ENCODE measurements at regions not wholly inside any gene's neighbourhood (a gene's known extent, or its start where the extent isn't known, plus 50 kb on each side); places are given as distances from the start of the nearest gene placed in this dataset.
"Not testable (repeated sequence)": the region's sequence is repeated elsewhere in the genome, so short reads cannot be mapped to it uniquely, and the experiment has no call there.

- DNase-seq (ENCODE audit: low read depth), result no peak
Measured at GRCh38 chrX:144494074-144494473, 610.2 kb downstream of the UBE2NL start.

- DNase-seq (ENCODE audit: low read depth), result no peak
Measured at GRCh38 chrX:144531877-144532276, 648.0 kb downstream of the UBE2NL start.

GRCh38 chrX:144566592-144566991 lies 680.7 kb upstream of the SPANXN1 start:
- DNase-seq (ENCODE audit: low read depth), result no peak

GRCh38 chrX:144586756-144587155 lies 660.5 kb upstream of the SPANXN1 start:
- DNase-seq (ENCODE audit: low read depth), result peak; percentile 0

- no peak for DNase-seq (ENCODE audit: low read depth)
Measured at GRCh38 chrX:144592036-144592435, 655.3 kb upstream of the SPANXN1 start.

GRCh38 chrX:144601010-144601409 lies 646.3 kb upstream of the SPANXN1 start:
- DNase-seq (ENCODE audit: low read depth), result no peak

- DNase-seq (ENCODE audit: low read depth), result no peak
Measured at GRCh38 chrX:144612076-144612475, 635.2 kb upstream of the SPANXN1 start.

- no peak for DNase-seq (ENCODE audit: low read depth)
Measured at GRCh38 chrX:144616317-144616716, 631.0 kb upstream of the SPANXN1 start.

- no peak for DNase-seq (ENCODE audit: low read depth)
Measured at GRCh38 chrX:144627947-144628346, 619.4 kb upstream of the SPANXN1 start.

- not testable (repeated sequence) for DNase-seq (ENCODE audit: low read depth)
Measured at GRCh38 chrX:144634451-144634850, 612.9 kb upstream of the SPANXN1 start.

GRCh38 chrX:144637731-144638130 lies 609.6 kb upstream of the SPANXN1 start:
- DNase-seq (ENCODE audit: low read depth), result no peak

- DNase-seq (ENCODE audit: low read depth), result no peak
Measured at GRCh38 chrX:144648788-144649187, 598.5 kb upstream of the SPANXN1 start.

GRCh38 chrX:144681501-144681900 lies 565.8 kb upstream of the SPANXN1 start:
- DNase-seq (ENCODE audit: low read depth), result peak; percentile 2

- DNase-seq (ENCODE audit: low read depth), result no peak
Measured at GRCh38 chrX:144683247-144683646, 564.1 kb upstream of the SPANXN1 start.

- no peak for DNase-seq (ENCODE audit: low read depth)
Measured at GRCh38 chrX:144709841-144710240, 537.5 kb upstream of the SPANXN1 start.

GRCh38 chrX:144715337-144715736 lies 532.0 kb upstream of the SPANXN1 start:
- peak; percentile 0 for DNase-seq (ENCODE audit: low read depth)

GRCh38 chrX:144716187-144716586 lies 531.1 kb upstream of the SPANXN1 start:
- DNase-seq (ENCODE audit: low read depth), result no peak

- DNase-seq (ENCODE audit: low read depth), result no peak
Measured at GRCh38 chrX:144717682-144718081, 529.6 kb upstream of the SPANXN1 start.

GRCh38 chrX:144722307-144722706 lies 525.0 kb upstream of the SPANXN1 start:
- DNase-seq (ENCODE audit: low read depth), result no peak

- DNase-seq (ENCODE audit: low read depth), result peak; percentile 1
Measured at GRCh38 chrX:144730471-144730870, 516.8 kb upstream of the SPANXN1 start.

- DNase-seq (ENCODE audit: low read depth), result no peak
Measured at GRCh38 chrX:144732588-144732987, 514.7 kb upstream of the SPANXN1 start.

- DNase-seq (ENCODE audit: low read depth), result no peak
Measured at GRCh38 chrX:144738246-144738645, 509.1 kb upstream of the SPANXN1 start.

- no peak for DNase-seq (ENCODE audit: low read depth)
Measured at GRCh38 chrX:144768540-144768939, 478.8 kb upstream of the SPANXN1 start.

- DNase-seq (ENCODE audit: low read depth), result not testable (repeated sequence)
Measured at GRCh38 chrX:144783528-144783927, 463.8 kb upstream of the SPANXN1 start.

GRCh38 chrX:144790148-144790547 lies 457.2 kb upstream of the SPANXN1 start:
- no peak for DNase-seq (ENCODE audit: low read depth)

Measured in LHCN-M2 (cell line).